Neural cell (in vitro differentiated cells): ENCODE measurements at regions not wholly inside any gene's neighbourhood (a gene's known extent, or its start where the extent isn't known, plus 50 kb on each side); places are given as distances from the start of the nearest gene placed in this dataset.
"Not testable (repeated sequence)": the region's sequence is repeated elsewhere in the genome, so short reads cannot be mapped to it uniquely, and the experiment has no call there.

Source experiments
- H2AFZ ChIP-seq: fragments of 200-600, 300-800 bp; sonication (generic), shearing (Covaris generic); 2 replicates; pipeline ENCODE4 v1.6.0; 2014; ENCODE audit warnings: low read depth, mild to moderate bottlenecking, antibody characterized with exemption, low read length, moderate library complexity
- H3F3A ChIP-seq: fragments of 200-600 bp; shearing (Covaris generic); 2 replicates; pipeline ENCODE4 v1.6.1; 2016; ENCODE audit warnings: mild to moderate bottlenecking, moderate library complexity, mixed read lengths, antibody characterized with exemption, low read length; ENCODE audit not compliant: insufficient read depth, poor library complexity, severe bottlenecking
- H3K27ac ChIP-seq: fragments of 200-600, 300-800 bp; sonication (generic), shearing (Covaris generic); 2 replicates; pipeline ENCODE4 v1.5.1; 2014; ENCODE audit warnings: mild to moderate bottlenecking, low read length, moderate library complexity
- H3K27me3 ChIP-seq: fragments of 300-800, 200-600 bp; sonication (generic), shearing (Covaris generic); 2 replicates; pipeline ENCODE4 v1.6.0; 2014; ENCODE audit warnings: mild to moderate bottlenecking, low read depth, low read length, moderate library complexity; ENCODE audit not compliant: insufficient read depth
- H3K36me3 ChIP-seq: fragments of 300-800, 200-600 bp; sonication (generic), shearing (Covaris generic); 2 replicates; pipeline ENCODE4 v1.5.1; 2014; ENCODE audit warnings: mild to moderate bottlenecking, antibody characterized with exemption, low read length, moderate library complexity; ENCODE audit not compliant: insufficient read depth
- H3K4me2 ChIP-seq: fragments of 300-800, 200-600 bp; sonication (generic), shearing (Covaris generic); 2 replicates; pipeline ENCODE4 v1.6.0; 2014; ENCODE audit warnings: mild to moderate bottlenecking, low read length
- H3K4me3 ChIP-seq: fragments of 300-800, 200-600 bp; sonication (generic), shearing (Covaris generic); 2 replicates; pipeline ENCODE4 v1.5.1; 2014; ENCODE audit warnings: mild to moderate bottlenecking, low read length, moderate library complexity
- H3K79me2 ChIP-seq: fragments of 200-600 bp; shearing (Covaris generic); replicated peaks from 2 replicates; pipeline ENCODE4 v1.6.0; 2014; ENCODE audit warnings: mild to moderate bottlenecking, low read length, moderate library complexity; ENCODE audit not compliant: insufficient read depth
- H3K9ac ChIP-seq: fragments of 300-800, 200-600 bp; sonication (generic), shearing (Covaris generic); 2 replicates; pipeline ENCODE4 v1.6.1; 2016; ENCODE audit warnings: mild to moderate bottlenecking, low read length, mixed read lengths
- H3K9me2 ChIP-seq: fragments of 200-600 bp; shearing (Covaris generic); 2 replicates; pipeline ENCODE4 v1.6.1; 2016; ENCODE audit warnings: mild to moderate bottlenecking, low read length, mixed read lengths; ENCODE audit not compliant: insufficient read depth
- H3K9me3 ChIP-seq: fragments of 200-600, 300-800 bp; sonication (generic), shearing (Covaris generic); 2 replicates; pipeline ENCODE4 v1.6.1; 2016; ENCODE audit warnings: mild to moderate bottlenecking, mixed run types, low read length, moderate library complexity, mixed read lengths
- H4K20me1 ChIP-seq: fragments of 200-600 bp; shearing (Covaris generic); 2 replicates; pipeline ENCODE4 v1.6.1; 2016; ENCODE audit warnings: mild to moderate bottlenecking, mixed run types; ENCODE audit not compliant: insufficient read depth
- CTCF ChIP-seq: fragments of 450-650 bp; IDR thresholded peaks from 2 replicates; pipeline ENCODE4 v1.5.1; 2014; ENCODE audit warnings: antibody characterized with exemption, mild to moderate bottlenecking, moderate library complexity; ENCODE audit not compliant: poor library complexity, severe bottlenecking
- EP300 ChIP-seq: fragments of 450-650 bp; conservative IDR thresholded peaks from 2 replicates; pipeline ENCODE4 v1.6.1; 2014; ENCODE audit warnings: antibody characterized with exemption, mild to moderate bottlenecking, moderate library complexity; ENCODE audit not compliant: poor library complexity, severe bottlenecking
- EZH2 ChIP-seq: fragments of 200-600, 300-800 bp; shearing (Covaris generic), sonication (generic); IDR thresholded peaks from 2 replicates; pipeline ENCODE4 v1.6.1; 2014; ENCODE audit warnings: antibody characterized with exemption, low read length, borderline replicate concordance, mild to moderate bottlenecking; ENCODE audit not compliant: insufficient read depth, poor library complexity, severe bottlenecking
- MXI1 ChIP-seq: fragments of 450-650 bp; conservative IDR thresholded peaks from 2 replicates; pipeline ENCODE4 v1.6.1; 2014; ENCODE audit warnings: antibody characterized with exemption, mild to moderate bottlenecking; ENCODE audit not compliant: poor library complexity, severe bottlenecking
- POLR2AphosphoS5 ChIP-seq: IDR thresholded peaks from 2 replicates; pipeline ENCODE4 v1.6.1; 2012
- RAD21 ChIP-seq: fragments of 450-650 bp; conservative IDR thresholded peaks from 2 replicates; pipeline ENCODE4 v1.6.1; 2014; ENCODE audit warnings: antibody characterized with exemption, mild to moderate bottlenecking, moderate library complexity
- REST ChIP-seq: IDR thresholded peaks from 2 replicates; pipeline ENCODE4 v1.6.1; 2012; ENCODE audit warnings: borderline replicate concordance
- SMC3 ChIP-seq: fragments of 450-650 bp; conservative IDR thresholded peaks from 2 replicates; pipeline ENCODE4 v1.6.1; 2014; ENCODE audit warnings: antibody characterized with exemption, mild to moderate bottlenecking, moderate library complexity; ENCODE audit not compliant: poor library complexity
- TAF1 ChIP-seq: IDR thresholded peaks from 2 replicates; pipeline ENCODE4 v1.6.1; 2012; ENCODE audit warnings: low read depth

GRCh38 chr15:47041301-47041700 is 676.0 kb upstream of the SEMA6D start:
- TF ChIP-seq POLR2AphosphoS5: no peak
- no peak for TF ChIP-seq EP300
- no peak for TF ChIP-seq EZH2
- TF ChIP-seq CTCF: no peak
- no peak for TF ChIP-seq SMC3
- TF ChIP-seq RAD21: no peak
- TF ChIP-seq TAF1: no peak
- TF ChIP-seq REST: no peak
- no peak for TF ChIP-seq MXI1
- H3K9me2 ChIP-seq: no peaks in the 10 kb centered on the region
- no peak overlapping the region for H3K27ac ChIP-seq
- no peak overlapping the region for H3K4me3 ChIP-seq
- no peak overlapping the region for H3K4me2 ChIP-seq
- no peak overlapping the region for H3K9ac ChIP-seq
- no peaks in the 10 kb centered on the region for H3F3A ChIP-seq
- no peaks in the 10 kb centered on the region for H3K9me3 ChIP-seq
- H2AFZ ChIP-seq: no peak overlapping the region
- H4K20me1 ChIP-seq: no peaks in the 10 kb centered on the region
- no peaks in the 10 kb centered on the region for H3K79me2 ChIP-seq
- no peaks in the 10 kb centered on the region for H3K36me3 ChIP-seq
- no peaks in the 10 kb centered on the region for H3K27me3 ChIP-seq

- H3K27me3 ChIP-seq, H3K79me2 ChIP-seq, H3K4me3 ChIP-seq, H3K36me3 ChIP-seq, H4K20me1 ChIP-seq, H3F3A ChIP-seq, H3K4me2 ChIP-seq, H3K9ac ChIP-seq, H3K9me2 ChIP-seq, H3K9me3 ChIP-seq, H2AFZ ChIP-seq, H3K27ac ChIP-seq: not testable (repeated sequence)
Observed at GRCh38 chr15:47047981-47048380, 669.3 kb upstream of the SEMA6D start.

GRCh38 chr15:47066392-47066791 is 650.9 kb upstream of the SEMA6D start:
- Histone ChIP-seq H3K4me3 (no peak overlapping the region), H3K27me3 (no peaks in the 10 kb centered on the region)
- no peak for TF ChIP-seq EZH2
- no peak for TF ChIP-seq MXI1
- TF ChIP-seq RAD21: no peak
- no peak for TF ChIP-seq POLR2AphosphoS5
- TF ChIP-seq EP300: no peak
- no peak for TF ChIP-seq REST
- TF ChIP-seq TAF1: no peak
- no peak for TF ChIP-seq CTCF
- no peak for TF ChIP-seq SMC3

More at GRCh38 chr15:47066392-47066791, 650.9 kb upstream of the SEMA6D start:
- no peak overlapping the region for H3K27ac ChIP-seq
- H3F3A ChIP-seq: no peaks in the 10 kb centered on the region
- H4K20me1 ChIP-seq: no peaks in the 10 kb centered on the region
- no peak overlapping the region for H3K4me2 ChIP-seq
- no peaks in the 10 kb centered on the region for H3K36me3 ChIP-seq
- no peaks in the 10 kb centered on the region for H3K9me3 ChIP-seq
- H3K9me2 ChIP-seq: no peaks in the 10 kb centered on the region
- H3K9ac ChIP-seq: no peak overlapping the region
- no peak overlapping the region for H2AFZ ChIP-seq
- H3K79me2 ChIP-seq: no peaks in the 10 kb centered on the region
